MCF 10A (cell line): ENCODE measurements at regions not wholly inside any gene's neighbourhood (a gene's known extent, or its start where the extent isn't known, plus 50 kb on each side); places are given as distances from the start of the nearest gene placed in this dataset.

Experiments
- BruUV-seq: library from RNA; stranded (reverse); fragments of 400-500 nt; replicated peaks from 2 replicates; lab custom pipeline; 2021; lab: Mats Ljungman, UMichigan
- CTCF ChIA-PET: fragments of 300-600 bp; sonication (Branson Sonifier 250); formaldehyde crosslinking; extraction: SDS; loops from one replicate; lab custom pipeline; 2021; ENCODE audit warnings: antibody characterized with exemption, inconsistent platforms; lab: Yijun Ruan, JAX
- POLR2A ChIA-PET: fragments of 300-600, 350-650 bp; sonication (Branson Sonifier 250); formaldehyde crosslinking; extraction: SDS; loops from one replicate; lab custom pipeline; 2020; ENCODE audit warnings: antibody characterized with exemption, inconsistent platforms; lab: Yijun Ruan, JAX
- DNase-seq: peaks from one replicate; pipeline ENCODE4 v3.0.0-alpha.2; 2018; ENCODE audit not compliant: unreplicated experiment
- H3K27ac Mint-ChIP-seq: one replicate; pipeline ENCODE4 v1.8.0; 2022; ENCODE audit warnings: mild to moderate bottlenecking, low read depth, mixed read lengths; ENCODE audit not compliant: unreplicated experiment
- H3K27me3 Mint-ChIP-seq: one replicate; pipeline ENCODE4 v1.8.0; 2022; ENCODE audit warnings: mixed read lengths; ENCODE audit not compliant: insufficient read depth, unreplicated experiment
- H3K36me3 Mint-ChIP-seq: one replicate; pipeline ENCODE4 v1.8.0; 2022; ENCODE audit warnings: mild to moderate bottlenecking, moderate library complexity, mixed read lengths; ENCODE audit not compliant: insufficient read depth, unreplicated experiment
- H3K4me1 Mint-ChIP-seq: one replicate; pipeline ENCODE4 v1.8.0; 2022; ENCODE audit warnings: mixed read lengths; ENCODE audit not compliant: insufficient read depth, unreplicated experiment
- H3K4me3 Mint-ChIP-seq: one replicate; pipeline ENCODE4 v1.8.0; 2022; ENCODE audit warnings: mild to moderate bottlenecking, moderate library complexity, mixed read lengths; ENCODE audit not compliant: unreplicated experiment
- H3K9me3 Mint-ChIP-seq: one replicate; pipeline ENCODE4 v1.8.0; 2022; ENCODE audit warnings: mixed read lengths; ENCODE audit not compliant: unreplicated experiment
- CTCF ChIP-seq: fragments of 200-600 bp; IDR thresholded peaks from one replicate; pipeline ENCODE4 v1.8.0; 2022; ENCODE audit warnings: antibody characterized with exemption, mild to moderate bottlenecking; ENCODE audit not compliant: unreplicated experiment
- intact Hi-C: fragments of 100-400 bp; cut with micrococcal nuclease; formaldehyde crosslinking; loops from 2 replicates; pipeline ENCODE4 v1.14.1; 2022

- intact Hi-C loops: no loop called here
Observed at GRCh38 chr13:111604097-111604496, 283.7 kb downstream of the TEX29 start.

GRCh38 chr13:111608556-111608955, 288.1 kb downstream of the TEX29 start:
- H3K9me3 Mint-ChIP-seq: peaks cover 27% of the 10 kb centered on the region
- no peak for TF ChIP-seq CTCF
- H3K27ac Mint-ChIP-seq: no peak overlapping the region
- intact Hi-C loops: no loop called here
- H3K36me3 Mint-ChIP-seq: no peaks in the 10 kb centered on the region
- CTCF ChIA-PET: interaction anchor here (0.7 to 1.4 kb wide), 2 partner anchors 21 to 835 kb away, joined by 3 read pairs; no protein-coding TSS in a partner anchor
- POLR2A ChIA-PET: no interaction called here
- H3K27me3 Mint-ChIP-seq: no peaks in the 10 kb centered on the region
- BruUV-seq: no TSS peak
- no peaks in the 10 kb centered on the region for H3K4me1 Mint-ChIP-seq
- no peak for DNase-seq
- H3K4me3 Mint-ChIP-seq: no peak overlapping the region

More at GRCh38 chr13:111604097-111604496, 283.7 kb downstream of the TEX29 start:
- BruUV-seq: no TSS peak
- no peak overlapping the region for H3K27ac Mint-ChIP-seq
- H3K4me1 Mint-ChIP-seq: no peaks in the 10 kb centered on the region
- H3K36me3 Mint-ChIP-seq: no peaks in the 10 kb centered on the region
- no peak for DNase-seq
- H3K27me3 Mint-ChIP-seq: no peaks in the 10 kb centered on the region
- POLR2A ChIA-PET: no interaction called here
- H3K4me3 Mint-ChIP-seq: no peak overlapping the region
- CTCF ChIA-PET: no interaction called here
- H3K9me3 Mint-ChIP-seq: peaks cover 43% of the 10 kb centered on the region
- no peak for TF ChIP-seq CTCF

GRCh38 chr13:111609631-111610030, 289.2 kb downstream of the TEX29 start:
- Mint-ChIP-seq H3K36me3 (no peaks in the 10 kb centered on the region), H3K9me3 (peaks cover 27% of the 10 kb centered on the region), H3K4me1 (no peaks in the 10 kb centered on the region), H3K4me3 (no peak overlapping the region), H3K27me3 (no peaks in the 10 kb centered on the region), H3K27ac (no peak overlapping the region)
- BruUV-seq: no TSS peak
- intact Hi-C loops: no loop called here
- no peak for DNase-seq
- CTCF ChIA-PET: interaction anchor here (0.5 to 1.4 kb wide), 2 partner anchors 834 to 865 kb away, joined by 3 read pairs; no protein-coding TSS in a partner anchor
- POLR2A ChIA-PET: interaction anchor here (0.6 kb wide), 1 partner anchor 659 kb away, joined by 3 read pairs; no protein-coding TSS in a partner anchor
- no peak for TF ChIP-seq CTCF

GRCh38 chr13:111610081-111610480, 289.6 kb downstream of the TEX29 start:
- Mint-ChIP-seq H3K27me3 (no peaks in the 10 kb centered on the region), H3K27ac (no peak overlapping the region), H3K9me3 (peaks cover 30% of the 10 kb centered on the region), H3K36me3 (no peaks in the 10 kb centered on the region), H3K4me3 (no peak overlapping the region), H3K4me1 (no peaks in the 10 kb centered on the region)
- POLR2A ChIA-PET: no interaction called here
- intact Hi-C loops: no loop called here
- BruUV-seq: no TSS peak
- no peak for DNase-seq
- CTCF ChIA-PET: interaction anchor here (0.5 kb wide), 1 partner anchor 865 kb away, joined by 3 read pairs; no protein-coding TSS in a partner anchor
- no peak for TF ChIP-seq CTCF
